Stimulated activated CD4-positive, alpha-beta T cell treated with anti-CD3 and anti-CD28 coated beads, Interleukin-1b, Interleukin-23, amount 100 ng/mL, for 4 hours (primary cell): ENCODE measurements at regions not wholly inside any gene's neighbourhood (a gene's known extent, or its start where the extent isn't known, plus 50 kb on each side); places are given as distances from the start of the nearest gene placed in this dataset.

Experiments used
- DNase-seq, 2 donors: peaks; one replicate each; pipeline ENCODE4 v3.0.0-alpha.2; 2020; ENCODE audit warnings: low read depth in 2 of 2

- DNase-seq = no peak
These were observed 391.9 kb downstream of the LMO4 start for GRCh38 chr1:87720561-87720960.

- DNase-seq = no peak
These were observed 394.5 kb downstream of the LMO4 start for GRCh38 chr1:87723193-87723592.

GRCh38 chr1:87728169-87728568 is 399.5 kb downstream of the LMO4 start:
- no peak for DNase-seq

GRCh38 chr1:87730274-87731216 is 401.9 kb downstream of the LMO4 start:
- no peak for DNase-seq

- no peak for DNase-seq
These were observed 404.7 kb downstream of the LMO4 start for GRCh38 chr1:87733386-87733785.

GRCh38 chr1:87735750-87736149 is 407.1 kb downstream of the LMO4 start:
- no peak for DNase-seq

- DNase-seq = no peak
These were observed 410.5 kb downstream of the LMO4 start for GRCh38 chr1:87739141-87739540.

GRCh38 chr1:87739704-87740103 is 411.0 kb downstream of the LMO4 start:
- no peak for DNase-seq

- no peak for DNase-seq
These were observed 414.6 kb downstream of the LMO4 start for GRCh38 chr1:87743256-87743655.

GRCh38 chr1:87744056-87744455 is 415.4 kb downstream of the LMO4 start:
- DNase-seq = no peak

- no peak for DNase-seq
These were observed 416.1 kb downstream of the LMO4 start for GRCh38 chr1:87744763-87745162.

GRCh38 chr1:87753366-87753765 is 424.7 kb downstream of the LMO4 start:
- no peak for DNase-seq

GRCh38 chr1:87754139-87754538 is 425.5 kb downstream of the LMO4 start:
- no peak for DNase-seq

GRCh38 chr1:87757676-87758075 is 429.0 kb downstream of the LMO4 start:
- DNase-seq = no peak

- DNase-seq = no peak
These were observed 430.9 kb downstream of the LMO4 start for GRCh38 chr1:87759421-87760087.

- no peak for DNase-seq
These were observed 431.5 kb downstream of the LMO4 start for GRCh38 chr1:87760155-87760554.

GRCh38 chr1:87760654-87761053 is 432.0 kb downstream of the LMO4 start:
- no peak for DNase-seq

- no peak for DNase-seq
These were observed 434.8 kb downstream of the LMO4 start for GRCh38 chr1:87763483-87763882.

GRCh38 chr1:87765057-87765680 is 436.5 kb downstream of the LMO4 start:
- DNase-seq = no peak

GRCh38 chr1:87765681-87766070 is 437.0 kb downstream of the LMO4 start:
- no peak for DNase-seq

GRCh38 chr1:87766737-87767136 is 438.1 kb downstream of the LMO4 start:
- DNase-seq = no peak

- DNase-seq = no peak
These were observed 450.2 kb downstream of the LMO4 start for GRCh38 chr1:87778896-87779295.

GRCh38 chr1:87781554-87781953 is 452.9 kb downstream of the LMO4 start:
- DNase-seq = no peak
